ENCODE measurements at regions not wholly inside any gene's neighbourhood (a gene's known extent, or its start where the extent isn't known, plus 50 kb on each side); places are given as distances from the start of the nearest gene placed in this dataset.

DNA sequence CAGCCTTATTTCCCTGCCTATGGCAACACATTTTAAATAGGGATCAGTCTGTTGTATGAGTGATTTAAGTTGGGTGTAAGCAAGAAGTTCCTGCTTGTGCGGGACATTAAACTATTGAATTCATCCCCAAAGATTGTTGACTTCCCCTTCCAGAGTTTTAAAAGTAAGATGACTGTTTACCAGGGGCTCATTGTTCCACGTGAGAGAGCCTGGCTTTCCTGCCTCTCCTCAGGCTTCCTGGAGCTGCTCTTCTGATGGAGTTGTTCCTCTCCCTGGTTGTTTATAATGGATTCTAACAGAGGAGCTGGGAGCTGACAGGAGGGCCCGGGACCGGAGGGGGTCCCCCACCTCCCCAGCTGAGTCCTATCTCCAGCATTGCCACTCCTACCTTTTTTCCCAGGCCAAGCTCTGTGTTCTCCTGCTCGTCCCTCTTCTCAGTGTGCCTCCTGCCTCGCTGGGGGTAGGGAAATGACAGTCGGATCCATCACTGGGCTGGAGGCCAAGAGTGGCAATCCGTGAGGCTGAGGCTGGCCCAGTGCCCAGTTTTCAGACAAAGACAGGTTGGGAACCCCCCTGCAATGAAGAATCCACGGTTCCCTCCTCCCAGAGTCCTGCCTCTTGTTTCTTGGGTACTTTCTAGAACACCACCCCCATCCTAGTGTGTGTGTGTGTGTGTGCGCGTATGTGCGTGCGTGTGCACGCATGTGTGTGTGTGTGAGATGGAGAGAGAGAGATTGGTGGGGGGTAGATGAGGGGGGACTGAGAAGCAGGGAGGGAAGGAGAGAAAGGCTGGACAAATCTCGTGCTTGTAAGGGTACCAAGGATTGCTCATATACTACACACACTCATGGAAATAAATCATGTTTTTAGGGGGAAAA lies 123.7 kb upstream of the NFIB start:
- Histone ChIP-seq H3K27ac (ENCODE audit: low read depth in 2 of 2, low read length in 1 of 2) (no peak overlapping the region), H3K36me3 (ENCODE audit: control insufficient read depth in 2 of 2, insufficient read depth in 2 of 2, low read length in 1 of 2) (no peaks in the 10 kb centered on the region), H3K4me3 (ENCODE audit: low read depth in 1 of 2, low read length in 2 of 2) (no peak overlapping the region), H3K9me3 (ENCODE audit: control insufficient read depth in 2 of 2, insufficient read depth in 1 of 2, low read depth in 1 of 2, low read length in 1 of 2) (no peaks in the 10 kb centered on the region), H3K27me3 (ENCODE audit: control insufficient read depth in 1 of 2, insufficient read depth in 2 of 2, low read length in 2 of 2) (peaks cover 0 to 3% of the 10 kb centered on the region in 2 donors), H3K4me1 (ENCODE audit: control insufficient read depth in 2 of 2, insufficient read depth in 2 of 2, low read length in 1 of 2) (no peaks in the 10 kb centered on the region)
- 38 to 40% methylated on average over 15 of the region's 15 CpGs for WGBS, 2 donors

DNA sequence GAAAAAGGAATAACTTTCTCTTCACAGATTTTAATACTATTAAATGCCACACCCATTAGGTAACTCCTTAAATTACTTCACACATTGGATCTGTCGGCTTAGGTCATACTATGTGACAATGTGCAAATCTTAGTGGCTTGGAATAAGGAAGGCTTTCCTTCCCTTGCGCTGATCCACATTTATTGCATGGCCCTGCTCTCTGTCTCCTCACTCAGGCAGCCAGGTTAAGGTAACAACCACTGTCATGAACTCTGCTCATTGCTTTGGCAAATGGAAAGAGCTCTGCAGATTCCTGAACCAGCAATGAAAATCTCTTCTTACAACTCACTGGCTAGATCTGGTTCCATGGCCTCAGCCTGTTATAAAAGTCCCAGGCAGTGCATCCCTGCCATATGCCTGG lies 121.9 kb upstream of the NFIB start:
- Histone ChIP-seq H3K4me3 (ENCODE audit: low read depth in 1 of 2, low read length in 2 of 2) (no peak overlapping the region), H3K27ac (ENCODE audit: low read depth in 2 of 2, low read length in 1 of 2) (no peak overlapping the region), H3K36me3 (ENCODE audit: control insufficient read depth in 2 of 2, insufficient read depth in 2 of 2, low read length in 1 of 2) (no peaks in the 10 kb centered on the region), H3K27me3 (ENCODE audit: control insufficient read depth in 1 of 2, insufficient read depth in 2 of 2, low read length in 2 of 2) (peaks cover 0 to 3% of the 10 kb centered on the region in 2 donors), H3K4me1 (ENCODE audit: control insufficient read depth in 2 of 2, insufficient read depth in 2 of 2, low read length in 1 of 2) (no peaks in the 10 kb centered on the region), H3K9me3 (ENCODE audit: control insufficient read depth in 2 of 2, insufficient read depth in 1 of 2, low read depth in 1 of 2, low read length in 1 of 2) (no peaks in the 10 kb centered on the region)
- WGBS, 2 donors, result 89 to 91% methylated on average over 2 of the region's 2 CpGs

DNA sequence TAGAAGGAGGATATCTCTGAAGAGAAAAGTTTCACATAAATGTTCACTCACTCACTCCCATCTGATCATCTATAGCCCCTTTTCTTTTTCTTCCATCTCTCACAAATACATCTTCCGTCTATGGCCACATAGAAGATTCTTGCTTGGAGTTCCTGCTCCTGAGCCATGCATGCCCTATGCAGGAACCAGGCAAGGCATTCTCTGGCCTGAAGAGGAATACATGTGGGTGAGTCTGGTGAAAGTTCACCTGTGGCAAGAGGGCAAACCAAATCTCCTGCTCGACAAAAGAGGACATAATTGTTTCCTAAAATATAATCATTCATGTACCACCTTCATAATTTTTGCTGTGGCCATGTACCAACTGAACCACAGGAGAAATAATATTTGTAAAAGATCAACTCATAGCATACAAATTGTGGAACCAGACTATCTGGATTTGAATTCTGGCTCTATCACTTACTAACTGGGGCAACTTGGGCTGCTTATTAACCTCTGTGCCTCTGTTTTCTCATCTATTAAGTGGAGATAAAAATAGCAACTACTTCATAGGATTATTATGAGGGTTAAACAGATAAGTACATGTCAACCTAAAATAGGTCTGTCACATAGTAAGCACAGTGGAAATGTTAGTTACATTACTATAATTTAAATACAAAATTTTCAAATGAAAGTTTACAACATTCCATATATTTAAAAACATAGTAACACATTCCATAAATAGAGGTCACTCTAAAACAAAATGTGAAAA lies 121.2 kb upstream of the NFIB start:
- no peak overlapping the region for H3K4me3 ChIP-seq (ENCODE audit: low read depth in 1 of 2, low read length in 2 of 2)
- no peaks in the 10 kb centered on the region for H3K4me1 ChIP-seq (ENCODE audit: control insufficient read depth in 2 of 2, insufficient read depth in 2 of 2, low read length in 1 of 2)
- 73 to 78% methylated on average over 2 of the region's 2 CpGs for WGBS, 2 donors
- no peaks in the 10 kb centered on the region for H3K36me3 ChIP-seq (ENCODE audit: control insufficient read depth in 2 of 2, insufficient read depth in 2 of 2, low read length in 1 of 2)
- H3K27me3 ChIP-seq (ENCODE audit: control insufficient read depth in 1 of 2, insufficient read depth in 2 of 2, low read length in 2 of 2), result peaks cover 0 to 3% of the 10 kb centered on the region in 2 donors
- H3K9me3 ChIP-seq (ENCODE audit: control insufficient read depth in 2 of 2, insufficient read depth in 1 of 2, low read depth in 1 of 2, low read length in 1 of 2), result no peaks in the 10 kb centered on the region
- no peak overlapping the region for H3K27ac ChIP-seq (ENCODE audit: low read depth in 2 of 2, low read length in 1 of 2)

DNA sequence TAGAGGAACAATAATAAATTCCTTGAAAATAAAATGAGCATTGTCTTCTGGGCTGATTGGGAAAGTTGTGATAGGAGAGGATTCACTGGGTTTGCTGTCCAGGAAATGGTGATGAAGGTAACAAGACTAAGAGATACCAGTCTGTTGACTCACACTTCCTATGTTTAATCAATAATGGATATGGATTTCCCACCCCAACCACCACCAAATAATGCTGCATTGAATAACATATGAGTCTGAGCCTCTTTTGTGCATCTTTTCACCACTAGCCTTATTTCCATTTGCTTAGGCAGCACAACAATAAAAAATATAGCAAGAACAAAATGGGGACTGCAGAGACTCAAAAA lies 120.2 kb upstream of the NFIB start:
- H3K27me3 ChIP-seq (ENCODE audit: control insufficient read depth in 1 of 2, insufficient read depth in 2 of 2, low read length in 2 of 2), result peaks cover 0 to 3% of the 10 kb centered on the region in 2 donors
- no peaks in the 10 kb centered on the region for H3K36me3 ChIP-seq (ENCODE audit: control insufficient read depth in 2 of 2, insufficient read depth in 2 of 2, low read length in 1 of 2)
- H3K9me3 ChIP-seq (ENCODE audit: control insufficient read depth in 2 of 2, insufficient read depth in 1 of 2, low read depth in 1 of 2, low read length in 1 of 2), result no peaks in the 10 kb centered on the region
- H3K27ac ChIP-seq (ENCODE audit: low read depth in 2 of 2, low read length in 1 of 2), result no peak overlapping the region
- no peaks in the 10 kb centered on the region for H3K4me1 ChIP-seq (ENCODE audit: control insufficient read depth in 2 of 2, insufficient read depth in 2 of 2, low read length in 1 of 2)
- H3K4me3 ChIP-seq (ENCODE audit: low read depth in 1 of 2, low read length in 2 of 2), result no peak overlapping the region

DNA sequence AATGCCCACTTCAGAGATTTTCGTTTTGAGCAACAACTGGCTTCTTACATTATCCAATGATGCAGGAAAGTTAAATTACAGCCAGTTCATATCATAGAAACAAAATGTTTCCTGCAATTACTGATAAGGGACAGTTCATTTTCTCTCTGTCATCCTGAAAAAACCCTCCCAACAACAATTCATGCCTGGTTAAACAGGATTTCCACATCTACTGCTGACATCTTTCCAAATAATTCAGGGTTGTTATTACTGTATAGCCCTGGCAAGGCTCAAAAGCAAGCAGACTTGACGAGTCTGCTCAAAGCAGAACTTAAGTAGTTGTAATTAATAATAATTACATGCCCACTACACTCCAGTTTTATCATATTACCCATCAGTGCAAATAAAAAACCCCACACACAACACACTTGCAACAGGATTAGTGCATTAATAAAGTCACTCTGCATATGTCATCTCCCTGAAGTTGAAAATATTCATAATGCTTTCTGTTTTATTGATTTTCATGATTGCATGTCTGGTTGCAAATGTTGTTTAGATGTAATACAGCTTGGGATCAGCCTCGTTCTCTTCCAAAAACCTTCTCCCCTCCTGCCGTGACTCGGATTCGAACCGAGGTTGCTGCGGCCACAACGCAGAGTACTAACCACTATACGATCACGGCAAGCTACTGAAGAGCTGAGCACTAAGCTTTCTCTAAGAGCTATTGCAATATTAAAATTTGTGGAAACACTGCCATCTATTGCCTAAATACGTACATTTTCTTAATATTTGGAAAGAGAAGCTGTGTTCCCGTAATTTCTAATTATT lies 119.6 kb upstream of the NFIB start:
- WGBS, 2 donors, result 7 to 13% methylated on average over 13 of the region's 13 CpGs
- Histone ChIP-seq H3K4me1 (ENCODE audit: control insufficient read depth in 2 of 2, insufficient read depth in 2 of 2, low read length in 1 of 2) (no peaks in the 10 kb centered on the region), H3K36me3 (ENCODE audit: control insufficient read depth in 2 of 2, insufficient read depth in 2 of 2, low read length in 1 of 2) (no peaks in the 10 kb centered on the region), H3K27me3 (ENCODE audit: control insufficient read depth in 1 of 2, insufficient read depth in 2 of 2, low read length in 2 of 2) (peaks cover 0 to 3% of the 10 kb centered on the region in 2 donors), H3K4me3 (ENCODE audit: low read depth in 1 of 2, low read length in 2 of 2) (no peak overlapping the region), H3K27ac (ENCODE audit: low read depth in 2 of 2, low read length in 1 of 2) (no peak overlapping the region), H3K9me3 (ENCODE audit: control insufficient read depth in 2 of 2, insufficient read depth in 1 of 2, low read depth in 1 of 2, low read length in 1 of 2) (no peaks in the 10 kb centered on the region)

DNA sequence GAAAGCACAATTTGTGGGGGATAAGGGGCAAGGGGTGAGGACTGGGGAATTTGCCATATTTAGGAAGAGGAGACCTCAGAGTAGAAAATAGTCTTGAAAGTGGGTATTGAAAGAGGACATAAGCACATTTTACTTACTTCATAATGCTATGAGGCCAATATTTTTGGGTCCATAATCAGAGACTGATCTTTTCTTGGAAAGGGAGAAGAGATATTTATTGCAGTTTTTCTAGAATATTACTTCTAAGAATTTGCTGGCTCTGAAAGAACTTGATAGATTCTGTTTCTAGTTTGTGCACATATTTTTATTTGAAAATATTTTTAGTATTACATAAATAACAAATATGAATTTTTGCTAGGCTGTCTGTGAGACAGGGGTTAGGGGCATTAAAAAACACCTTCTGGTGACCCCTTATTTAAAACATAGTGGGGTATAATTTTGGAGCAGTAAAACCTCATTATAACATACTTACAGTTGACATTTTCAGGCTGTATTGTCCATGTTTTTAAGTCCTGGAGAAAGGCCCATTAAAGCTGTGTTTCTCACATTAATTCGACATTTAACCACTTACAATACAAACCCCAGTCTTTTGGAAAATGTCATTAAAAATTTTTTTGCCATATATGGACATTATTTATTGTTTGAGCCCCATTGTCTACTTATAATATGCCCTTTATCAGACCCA lies 118.9 kb upstream of the NFIB start:
- Histone ChIP-seq H3K4me1 (ENCODE audit: control insufficient read depth in 2 of 2, insufficient read depth in 2 of 2, low read length in 1 of 2) (no peaks in the 10 kb centered on the region), H3K4me3 (ENCODE audit: low read depth in 1 of 2, low read length in 2 of 2) (no peak overlapping the region), H3K9me3 (ENCODE audit: control insufficient read depth in 2 of 2, insufficient read depth in 1 of 2, low read depth in 1 of 2, low read length in 1 of 2) (no peaks in the 10 kb centered on the region), H3K36me3 (ENCODE audit: control insufficient read depth in 2 of 2, insufficient read depth in 2 of 2, low read length in 1 of 2) (no peaks in the 10 kb centered on the region), H3K27ac (ENCODE audit: low read depth in 2 of 2, low read length in 1 of 2) (no peak overlapping the region), H3K27me3 (ENCODE audit: control insufficient read depth in 1 of 2, insufficient read depth in 2 of 2, low read length in 2 of 2) (peaks cover 0 to 3% of the 10 kb centered on the region in 2 donors)
- 60 to 63% methylated on average over 1 of the region's 1 CpG for WGBS, 2 donors

DNA sequence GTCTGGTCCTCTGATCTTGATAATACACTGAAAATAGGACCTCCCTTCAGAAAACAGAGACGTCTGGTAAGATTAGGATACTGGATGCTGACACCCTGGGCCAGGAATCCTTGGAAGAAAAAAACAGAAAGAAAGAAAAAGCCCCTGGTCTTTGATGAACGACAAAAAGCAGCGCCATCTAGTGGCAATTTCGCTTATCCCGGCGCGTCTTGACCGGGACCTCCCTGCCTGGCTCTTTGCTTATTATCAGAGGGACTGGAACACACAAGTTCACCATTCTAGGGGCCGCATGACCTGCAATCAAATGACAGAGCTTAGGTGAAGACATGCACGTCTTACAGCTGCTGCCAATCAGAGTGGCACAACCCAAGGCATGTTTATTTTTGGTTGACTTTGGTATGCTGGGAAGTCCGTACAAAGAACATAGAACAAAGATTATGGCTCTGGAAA lies 114.9 kb upstream of the NFIB start:
- Histone ChIP-seq H3K27ac (ENCODE audit: low read depth in 2 of 2, low read length in 1 of 2) (no peak overlapping the region), H3K27me3 (ENCODE audit: control insufficient read depth in 1 of 2, insufficient read depth in 2 of 2, low read length in 2 of 2) (no peaks in the 10 kb centered on the region), H3K9me3 (ENCODE audit: control insufficient read depth in 2 of 2, insufficient read depth in 1 of 2, low read depth in 1 of 2, low read length in 1 of 2) (no peaks in the 10 kb centered on the region), H3K4me3 (ENCODE audit: low read depth in 1 of 2, low read length in 2 of 2) (no peak overlapping the region), H3K36me3 (ENCODE audit: control insufficient read depth in 2 of 2, insufficient read depth in 2 of 2, low read length in 1 of 2) (no peaks in the 10 kb centered on the region), H3K4me1 (ENCODE audit: control insufficient read depth in 2 of 2, insufficient read depth in 2 of 2, low read length in 1 of 2) (no peaks in the 10 kb centered on the region)
- 8% methylated on average over 11 of the region's 11 CpGs for WGBS, 2 donors

DNA sequence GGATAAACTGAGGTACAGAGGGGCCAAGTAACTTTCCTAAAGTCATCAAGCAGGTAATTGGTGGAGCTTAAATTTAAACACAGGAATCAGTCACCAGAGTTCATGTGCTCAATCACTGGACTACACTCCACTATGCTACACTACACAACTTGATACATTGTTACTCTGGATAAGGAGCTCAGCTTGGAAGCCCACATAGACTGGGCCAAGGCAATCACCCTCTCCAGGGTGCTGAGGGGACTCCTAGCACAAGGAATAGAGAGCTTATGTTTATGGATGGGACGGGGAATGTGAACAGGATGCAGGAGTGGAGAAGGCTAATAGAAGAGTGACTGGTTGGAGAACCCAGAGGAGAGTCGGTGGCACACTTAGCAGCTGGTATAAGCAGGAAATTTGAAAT lies 113.5 kb upstream of the NFIB start:
- H3K9me3 ChIP-seq (ENCODE audit: control insufficient read depth in 2 of 2, insufficient read depth in 1 of 2, low read depth in 1 of 2, low read length in 1 of 2), result no peaks in the 10 kb centered on the region
- no peaks in the 10 kb centered on the region for H3K4me1 ChIP-seq (ENCODE audit: control insufficient read depth in 2 of 2, insufficient read depth in 2 of 2, low read length in 1 of 2)
- H3K36me3 ChIP-seq (ENCODE audit: control insufficient read depth in 2 of 2, insufficient read depth in 2 of 2, low read length in 1 of 2), result no peaks in the 10 kb centered on the region
- no peak overlapping the region for H3K27ac ChIP-seq (ENCODE audit: low read depth in 2 of 2, low read length in 1 of 2)
- no peak overlapping the region for H3K4me3 ChIP-seq (ENCODE audit: low read depth in 1 of 2, low read length in 2 of 2)
- WGBS, 2 donors, result 78 to 85% methylated on average over 2 of the region's 2 CpGs
- no peaks in the 10 kb centered on the region for H3K27me3 ChIP-seq (ENCODE audit: control insufficient read depth in 1 of 2, insufficient read depth in 2 of 2, low read length in 2 of 2)

DNA sequence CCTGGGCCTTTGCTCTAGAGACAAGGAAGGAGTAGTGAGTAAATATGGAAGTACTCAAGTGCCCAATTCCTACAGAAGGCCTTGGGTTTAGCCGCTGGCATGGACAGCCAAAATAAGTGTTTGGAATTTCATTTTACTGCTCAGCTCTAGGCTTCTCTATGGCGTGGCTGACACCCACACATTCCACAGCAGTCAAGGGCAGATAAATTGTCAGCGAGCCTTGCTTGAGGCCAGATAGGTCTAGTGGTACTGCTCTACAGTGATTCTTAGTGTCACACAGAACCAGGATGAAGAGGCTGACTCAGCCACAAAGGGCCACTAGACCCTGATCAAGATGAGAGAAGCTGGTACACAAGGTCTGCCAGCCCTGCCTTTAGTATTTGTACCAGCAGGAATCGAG lies 111.0 kb upstream of the NFIB start:
- H3K36me3 ChIP-seq (ENCODE audit: control insufficient read depth in 2 of 2, insufficient read depth in 2 of 2, low read length in 1 of 2), result no peaks in the 10 kb centered on the region
- H3K9me3 ChIP-seq (ENCODE audit: control insufficient read depth in 2 of 2, insufficient read depth in 1 of 2, low read depth in 1 of 2, low read length in 1 of 2), result no peaks in the 10 kb centered on the region
- no peaks in the 10 kb centered on the region for H3K4me1 ChIP-seq (ENCODE audit: control insufficient read depth in 2 of 2, insufficient read depth in 2 of 2, low read length in 1 of 2)
- no peak overlapping the region for H3K27ac ChIP-seq (ENCODE audit: low read depth in 2 of 2, low read length in 1 of 2)
- 70 to 80% methylated on average over 4 of the region's 4 CpGs for WGBS, 2 donors
- no peak overlapping the region for H3K4me3 ChIP-seq (ENCODE audit: low read depth in 1 of 2, low read length in 2 of 2)
- no peaks in the 10 kb centered on the region for H3K27me3 ChIP-seq (ENCODE audit: control insufficient read depth in 1 of 2, insufficient read depth in 2 of 2, low read length in 2 of 2)

Measured in esophagus (tissue), 2 donors.